Activated CD8-positive, alpha-beta T cell treated with anti-CD3 and anti-CD28 coated beads for 36 hours (primary cell): ENCODE measurements at regions not wholly inside any gene's neighbourhood (a gene's known extent, or its start where the extent isn't known, plus 50 kb on each side); places are given as distances from the start of the nearest gene placed in this dataset.

Experiments used
- ATAC-seq: fragments of 200-7000 bp; cut with Tn5 transposase; one replicate; pipeline ENCODE4 v1.10.0; 2021; ENCODE audit warnings: mild to moderate bottlenecking, moderate library complexity
- CTCF ChIA-PET: fragments of 350-600 bp; sonication (Branson Sonifier 250); formaldehyde crosslinking; loops from one replicate; lab custom pipeline; 2021; ENCODE audit warnings: antibody characterized with exemption; lab: Charles Lee
- POLR2A ChIA-PET: fragments of 350-600 bp; sonication (Branson Sonifier 250); formaldehyde crosslinking; loops from one replicate; lab custom pipeline; 2021; ENCODE audit warnings: antibody characterized with exemption; lab: Charles Lee
- DNase-seq: peaks from one replicate; pipeline ENCODE4 v3.0.0-alpha.2; 2020
- H3K27ac Mint-ChIP-seq: one replicate; pipeline ENCODE4 v1.8.0; 2021; ENCODE audit warnings: mild to moderate bottlenecking, mixed read lengths
- H3K27me3 Mint-ChIP-seq: one replicate; pipeline ENCODE4 v1.8.0; 2021; ENCODE audit warnings: mixed read lengths
- H3K36me3 Mint-ChIP-seq: one replicate; pipeline ENCODE4 v1.8.0; 2021; ENCODE audit warnings: low read depth, mixed read lengths
- H3K4me1 Mint-ChIP-seq: one replicate; pipeline ENCODE4 v1.8.0; 2021; ENCODE audit warnings: low read depth, mixed read lengths
- H3K4me3 Mint-ChIP-seq: one replicate; pipeline ENCODE4 v1.8.0; 2021; ENCODE audit warnings: mild to moderate bottlenecking, moderate library complexity, mixed read lengths
- H3K9me3 Mint-ChIP-seq: one replicate; pipeline ENCODE4 v1.8.0; 2021; ENCODE audit warnings: mixed read lengths
- intact Hi-C: fragments of 100-400 bp; cut with micrococcal nuclease; formaldehyde crosslinking; loops from one replicate; pipeline ENCODE4 v1.10.0; 2022
- TF ChIP-seq, protein P1 (sequence below): fragments of 200-600 bp; IDR thresholded peaks from one replicate; pipeline ENCODE4 v1.8.0; 2022; ENCODE audit warnings: antibody characterized with exemption, mild to moderate bottlenecking

DNA sequence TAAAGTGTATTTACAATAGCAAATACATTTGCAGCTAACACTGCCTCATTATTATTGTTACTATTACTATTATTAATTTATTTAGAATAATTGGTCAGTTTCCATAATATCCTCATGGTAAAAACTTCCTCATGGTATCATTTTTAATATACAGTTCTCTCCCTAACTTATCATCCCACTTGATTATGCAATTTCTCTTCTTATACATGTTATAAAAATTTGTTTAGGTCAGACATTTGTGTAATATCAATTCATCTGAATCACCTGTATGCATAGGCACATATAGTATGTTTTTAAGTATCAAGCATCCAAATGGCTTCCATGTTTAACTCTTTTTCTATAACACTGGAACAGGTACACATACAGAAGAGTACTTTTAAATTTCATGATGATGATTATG, 210.8 kb upstream of the STARD13 start:
- H3K4me3 Mint-ChIP-seq, result no peak overlapping the region
- peaks cover 6% of the 10 kb centered on the region for H3K27me3 Mint-ChIP-seq
- H3K4me1 Mint-ChIP-seq, result no peaks in the 10 kb centered on the region
- intact Hi-C loops, result no loop called here
- POLR2A ChIA-PET, result no interaction called here
- H3K9me3 Mint-ChIP-seq, result no peaks in the 10 kb centered on the region
- no peaks in the 10 kb centered on the region for H3K36me3 Mint-ChIP-seq
- TF ChIP-seq, protein P1, sequence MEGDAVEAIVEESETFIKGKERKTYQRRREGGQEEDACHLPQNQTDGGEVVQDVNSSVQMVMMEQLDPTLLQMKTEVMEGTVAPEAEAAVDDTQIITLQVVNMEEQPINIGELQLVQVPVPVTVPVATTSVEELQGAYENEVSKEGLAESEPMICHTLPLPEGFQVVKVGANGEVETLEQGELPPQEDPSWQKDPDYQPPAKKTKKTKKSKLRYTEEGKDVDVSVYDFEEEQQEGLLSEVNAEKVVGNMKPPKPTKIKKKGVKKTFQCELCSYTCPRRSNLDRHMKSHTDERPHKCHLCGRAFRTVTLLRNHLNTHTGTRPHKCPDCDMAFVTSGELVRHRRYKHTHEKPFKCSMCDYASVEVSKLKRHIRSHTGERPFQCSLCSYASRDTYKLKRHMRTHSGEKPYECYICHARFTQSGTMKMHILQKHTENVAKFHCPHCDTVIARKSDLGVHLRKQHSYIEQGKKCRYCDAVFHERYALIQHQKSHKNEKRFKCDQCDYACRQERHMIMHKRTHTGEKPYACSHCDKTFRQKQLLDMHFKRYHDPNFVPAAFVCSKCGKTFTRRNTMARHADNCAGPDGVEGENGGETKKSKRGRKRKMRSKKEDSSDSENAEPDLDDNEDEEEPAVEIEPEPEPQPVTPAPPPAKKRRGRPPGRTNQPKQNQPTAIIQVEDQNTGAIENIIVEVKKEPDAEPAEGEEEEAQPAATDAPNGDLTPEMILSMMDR, result no peak
- CTCF ChIA-PET, result interaction anchor here (1.7 kb wide), 1 partner anchor 248 kb away, joined by 3 read pairs; no protein-coding TSS in a partner anchor
- no peak overlapping the region for H3K27ac Mint-ChIP-seq
- DNase-seq (no peak), ATAC-seq (no peak)

DNA sequence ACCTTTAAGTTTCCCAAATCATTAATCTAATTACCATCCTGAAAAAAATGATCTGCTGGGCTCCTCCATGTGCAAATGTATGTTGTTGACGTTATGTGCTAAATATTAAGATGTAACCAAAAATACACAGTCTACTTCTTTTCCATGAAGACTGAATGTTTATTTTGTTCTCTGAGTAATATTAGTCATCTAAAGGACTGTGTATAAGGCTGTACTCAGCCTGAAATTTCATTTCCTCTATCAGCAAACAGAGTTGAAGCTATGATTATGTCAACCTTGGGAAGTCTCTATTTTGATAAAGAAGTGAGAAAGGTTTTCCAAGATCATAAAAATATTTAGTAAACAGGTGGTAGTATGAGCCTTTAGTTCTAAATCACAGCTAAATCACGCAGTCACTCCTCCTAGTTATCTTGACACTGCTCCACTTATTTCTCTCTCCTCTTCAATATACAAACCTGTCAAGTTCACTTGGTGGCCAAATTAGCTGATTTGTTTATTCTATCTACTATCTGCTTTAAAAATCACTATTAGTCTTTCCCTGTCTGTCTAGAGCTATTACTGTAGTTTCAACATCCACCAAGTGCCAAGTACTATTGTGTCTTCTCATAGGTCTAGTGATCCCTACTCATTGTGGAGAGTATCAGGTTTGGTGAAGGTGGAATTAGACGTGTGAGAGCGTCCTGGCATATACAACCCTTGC, 211.7 kb upstream of the STARD13 start:
- ATAC-seq (no peak), DNase-seq (no peak)
- Mint-ChIP-seq H3K9me3 (no peaks in the 10 kb centered on the region), H3K36me3 (no peaks in the 10 kb centered on the region), H3K27ac (no peak overlapping the region), H3K27me3 (peaks cover 8% of the 10 kb centered on the region), H3K4me3 (no peak overlapping the region), H3K4me1 (no peaks in the 10 kb centered on the region)
- CTCF ChIA-PET, result interaction anchor here (0.9 to 1.3 kb wide), 2 partner anchors 9 to 46 kb away, joined by 3 read pairs; no protein-coding TSS in a partner anchor
- TF ChIP-seq, protein P1, result no peak
- POLR2A ChIA-PET, result no interaction called here
- intact Hi-C loops, result no loop called here

DNA sequence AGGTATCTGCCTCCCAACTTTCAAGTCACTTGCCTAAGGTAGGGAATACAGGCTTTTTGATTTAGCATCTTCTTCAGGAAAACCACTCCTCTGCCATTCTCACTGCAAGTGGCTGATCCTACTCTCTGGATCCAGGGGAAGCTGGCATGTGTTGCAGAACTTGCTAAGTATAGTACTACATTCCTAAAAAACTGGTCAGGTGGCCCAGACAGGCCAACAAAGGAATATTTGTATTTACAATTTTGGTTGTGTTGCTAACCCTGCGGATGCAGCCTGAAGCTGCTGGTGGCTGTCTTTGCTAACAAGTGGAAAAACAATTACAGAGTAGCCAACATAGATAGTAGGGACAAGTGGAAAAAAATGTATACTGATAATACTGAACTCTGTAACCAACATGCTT, 222.5 kb upstream of the STARD13 start:
- H3K27me3 Mint-ChIP-seq, result peaks cover 6% of the 10 kb centered on the region
- no peak for ATAC-seq
- no peak for DNase-seq
- H3K4me3 Mint-ChIP-seq, result no peak overlapping the region
- no peaks in the 10 kb centered on the region for H3K4me1 Mint-ChIP-seq
- ChIA-PET CTCF (interaction anchor here (1.3 kb wide), 1 partner anchor 9 kb away, joined by 4 read pairs; no protein-coding TSS in a partner anchor), POLR2A (interaction anchor here (1.2 kb wide), 1 partner anchor 336 kb away, joined by 3 read pairs; no protein-coding TSS in a partner anchor)
- intact Hi-C loops, result no loop called here
- TF ChIP-seq, protein P1, result no peak
- H3K9me3 Mint-ChIP-seq, result no peaks in the 10 kb centered on the region
- no peak overlapping the region for H3K27ac Mint-ChIP-seq
- H3K36me3 Mint-ChIP-seq, result no peaks in the 10 kb centered on the region

DNA sequence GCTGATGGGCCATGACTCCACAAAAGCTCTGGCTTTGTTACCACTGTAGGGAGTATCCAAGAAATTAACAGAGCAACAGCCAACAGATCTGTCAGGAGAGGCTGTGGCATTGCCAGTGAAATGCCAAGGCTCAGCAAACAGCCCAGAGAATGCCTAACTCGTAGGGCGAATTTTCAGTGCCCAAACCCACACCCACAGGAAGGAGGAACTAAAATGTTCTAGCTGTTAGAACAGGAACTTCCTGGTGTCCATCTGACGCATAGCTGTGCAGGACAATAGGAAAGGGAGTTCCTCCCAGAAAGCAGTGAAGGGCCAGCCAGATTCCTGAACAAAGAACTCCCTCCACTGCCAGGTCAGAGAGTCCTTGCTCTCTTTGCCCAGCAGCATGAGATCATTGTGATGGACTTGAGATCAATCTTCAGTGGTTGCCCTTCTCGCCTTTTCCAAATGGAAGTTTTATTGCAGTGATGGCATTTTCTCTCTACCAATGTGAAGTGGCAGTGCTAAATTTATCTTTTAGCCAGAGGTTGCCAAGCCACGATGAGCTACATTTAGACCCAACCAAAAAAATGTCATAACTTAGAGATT, 224.2 kb upstream of the STARD13 start:
- Mint-ChIP-seq H3K27me3 (peaks cover 6% of the 10 kb centered on the region), H3K36me3 (no peaks in the 10 kb centered on the region), H3K9me3 (no peaks in the 10 kb centered on the region), H3K27ac (no peak overlapping the region), H3K4me1 (no peaks in the 10 kb centered on the region), H3K4me3 (no peak overlapping the region)
- CTCF ChIA-PET, result no interaction called here
- ATAC-seq, result no peak
- no peak for DNase-seq
- TF ChIP-seq, protein P1, result no peak
- POLR2A ChIA-PET, result no interaction called here
- intact Hi-C loops, result no loop called here

DNA sequence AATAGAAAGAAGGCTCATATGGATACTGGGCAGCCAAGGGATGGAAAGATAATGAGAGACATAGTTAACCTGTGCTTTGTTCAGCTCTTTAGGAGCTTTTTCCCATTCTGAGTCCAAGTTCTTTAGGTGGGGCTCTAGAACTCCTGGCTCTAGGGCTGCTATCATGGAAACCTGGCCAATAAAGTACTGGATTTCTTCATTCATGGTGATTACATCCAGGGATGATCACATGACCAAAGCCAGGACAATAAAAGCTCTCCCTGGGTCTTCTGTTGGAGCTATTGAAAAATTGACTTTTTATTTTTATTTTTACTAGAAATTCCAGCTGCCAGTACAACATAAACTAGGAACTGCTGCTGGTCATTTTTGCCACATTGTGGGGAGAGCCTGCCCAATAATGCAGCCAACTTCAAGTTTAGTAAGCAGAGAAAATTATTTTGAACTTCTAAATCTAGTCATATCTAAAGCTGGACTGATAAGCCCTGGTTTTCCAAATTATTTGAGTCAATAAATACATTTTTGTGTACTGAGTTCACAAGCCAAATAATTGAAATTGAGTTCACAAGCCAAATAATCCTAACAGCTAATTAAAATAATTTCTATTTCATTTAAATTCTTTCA, 224.9 kb upstream of the STARD13 start:
- H3K4me1 Mint-ChIP-seq, result no peaks in the 10 kb centered on the region
- H3K27ac Mint-ChIP-seq, result no peak overlapping the region
- no peaks in the 10 kb centered on the region for H3K36me3 Mint-ChIP-seq
- H3K4me3 Mint-ChIP-seq, result no peak overlapping the region
- no peak for ATAC-seq
- TF ChIP-seq, protein P1, result no peak
- no peaks in the 10 kb centered on the region for H3K9me3 Mint-ChIP-seq
- ChIA-PET CTCF (interaction anchor here (1.9 kb wide), 1 partner anchor 33 kb away, joined by 5 read pairs; no protein-coding TSS in a partner anchor), POLR2A (no interaction called here)
- peaks cover 6% of the 10 kb centered on the region for H3K27me3 Mint-ChIP-seq
- no peak for DNase-seq
- intact Hi-C loops, result no loop called here
